WERI-Rb-1 (cell line): ENCODE measurements at regions not wholly inside any gene's neighbourhood (a gene's known extent, or its start where the extent isn't known, plus 50 kb on each side); places are given as distances from the start of the nearest gene placed in this dataset.

Source experiments
- DNase-seq: peaks from one replicate; pipeline ENCODE4 v3.0.0-alpha.2; 2020
- H3K27ac ChIP-seq: fragments of 250-450 bp; sonication (Bioruptor Pico); 2 replicates; pipeline ENCODE4 v1.5.1; 2020; ENCODE audit warnings: mild to moderate bottlenecking, moderate library complexity
- H3K27me3 ChIP-seq: fragments of 250-450 bp; sonication (Bioruptor Pico); 2 replicates; pipeline ENCODE4 v1.5.1; 2021; ENCODE audit warnings: mild to moderate bottlenecking, low read depth, moderate library complexity; ENCODE audit not compliant: insufficient read depth, severe bottlenecking
- H3K36me3 ChIP-seq: fragments of 250-450 bp; sonication (Bioruptor Pico); 2 replicates; pipeline ENCODE4 v1.5.1; 2020; ENCODE audit warnings: mild to moderate bottlenecking, moderate library complexity
- H3K4me3 ChIP-seq: 2 replicates; pipeline ENCODE4 v1.5.1; 2011; ENCODE audit warnings: low read depth, mild to moderate bottlenecking, control low read depth, low read length
- H3K9me3 ChIP-seq: fragments of 250-450 bp; sonication (Bioruptor Pico); 2 replicates; pipeline ENCODE4 v1.5.1; 2021; ENCODE audit warnings: mild to moderate bottlenecking, moderate library complexity; ENCODE audit not compliant: severe bottlenecking
- CTCF ChIP-seq: IDR thresholded peaks from 2 replicates; pipeline ENCODE4 v1.5.1; 2011; ENCODE audit warnings: low read depth, mild to moderate bottlenecking, control low read depth, inconsistent platforms, low read length

- TF ChIP-seq CTCF, result no peak
- no peak overlapping the region for H3K27ac ChIP-seq
- DNase-seq, result no peak
- no peak overlapping the region for H3K4me3 ChIP-seq
- H3K9me3 ChIP-seq, result no peaks in the 10 kb centered on the region
- no peaks in the 10 kb centered on the region for H3K36me3 ChIP-seq
- no peaks in the 10 kb centered on the region for H3K27me3 ChIP-seq
These were observed 384.0 kb downstream of the SFMBT2 start for GRCh38 chr10:7026818-7027217.

- Histone ChIP-seq H3K27ac (no peak overlapping the region), H3K4me3 (no peak overlapping the region), H3K36me3 (no peaks in the 10 kb centered on the region), H3K27me3 (no peaks in the 10 kb centered on the region), H3K9me3 (no peaks in the 10 kb centered on the region)
- DNase-seq, result no peak
- no peak for TF ChIP-seq CTCF
These were observed 385.5 kb downstream of the SFMBT2 start for GRCh38 chr10:7025296-7025695.

GRCh38 chr10:7015457-7015856 is 395.4 kb downstream of the SFMBT2 start:
- H3K27ac ChIP-seq, result no peak overlapping the region
- TF ChIP-seq CTCF, result no peak
- H3K4me3 ChIP-seq, result no peak overlapping the region
- H3K36me3 ChIP-seq, result no peaks in the 10 kb centered on the region
- H3K27me3 ChIP-seq, result no peaks in the 10 kb centered on the region
- no peak for DNase-seq
- H3K9me3 ChIP-seq, result no peaks in the 10 kb centered on the region

GRCh38 chr10:7014721-7015120 is 396.1 kb downstream of the SFMBT2 start:
- TF ChIP-seq CTCF, result no peak
- Histone ChIP-seq H3K4me3 (no peak overlapping the region), H3K27ac (no peak overlapping the region), H3K36me3 (no peaks in the 10 kb centered on the region), H3K9me3 (no peaks in the 10 kb centered on the region), H3K27me3 (no peaks in the 10 kb centered on the region)
- no peak for DNase-seq

GRCh38 chr10:7011994-7012393 is 398.8 kb downstream of the SFMBT2 start:
- Histone ChIP-seq H3K9me3 (no peaks in the 10 kb centered on the region), H3K27me3 (no peaks in the 10 kb centered on the region), H3K36me3 (no peaks in the 10 kb centered on the region), H3K4me3 (no peak overlapping the region), H3K27ac (no peak overlapping the region)
- no peak for DNase-seq
- TF ChIP-seq CTCF, result no peak

GRCh38 chr10:7008645-7009044 is 402.2 kb downstream of the SFMBT2 start:
- no peaks in the 10 kb centered on the region for H3K36me3 ChIP-seq
- TF ChIP-seq CTCF, result no peak
- no peaks in the 10 kb centered on the region for H3K9me3 ChIP-seq
- no peaks in the 10 kb centered on the region for H3K27me3 ChIP-seq
- no peak overlapping the region for H3K27ac ChIP-seq
- DNase-seq, result no peak
- H3K4me3 ChIP-seq, result no peak overlapping the region
